ENCODE measurements at regions not wholly inside any gene's neighbourhood (a gene's known extent, or its start where the extent isn't known, plus 50 kb on each side); places are given as distances from the start of the nearest gene placed in this dataset.

GRCh38 chr2:33681364-33681757, 82.3 kb upstream of the FAM98A start:
- H3K4me3 Mint-ChIP-seq = no peak overlapping the region
- no peak for ATAC-seq (ENCODE audit: poor library complexity)
- no peak for TF ChIP-seq CTCF (IDR thresholded peaks at IDR 0.05)
- H3K9me3 ChIP-seq (ENCODE audit: control insufficient read depth in 1 of 2, insufficient read depth in 1 of 2, low read length in 2 of 2) = peaks cover 0 to 6% of the 10 kb centered on the region in 2 experiments
- peaks cover 26% of the 10 kb centered on the region for H3K27me3 Mint-ChIP-seq
- no peaks in the 10 kb centered on the region for H3K27me3 ChIP-seq (ENCODE audit: control insufficient read depth in 1 of 2, insufficient read depth in 2 of 2, low read length in 2 of 2)
- no peaks in the 10 kb centered on the region for H3K4me1 Mint-ChIP-seq (ENCODE audit: low read depth)
- no peaks in the 10 kb centered on the region for H3K4me1 ChIP-seq (ENCODE audit: insufficient read depth, low read length)
- no peaks in the 10 kb centered on the region for H3K36me3 Mint-ChIP-seq (ENCODE audit: low read depth)
- CTCF ChIA-PET = interaction anchor here (0.6 kb wide), 1 partner anchor 15 kb away, joined by 3 read pairs; no protein-coding TSS in a partner anchor
- peaks cover 8% of the 10 kb centered on the region for H3K9me3 Mint-ChIP-seq
- POLR2A ChIA-PET = no interaction called here
- intact Hi-C loops (cut with DNase I, micrococcal nuclease) = loop anchor here in 1 of 2 experiments (5.0 kb wide), 1 partner anchor 559 kb away; no protein-coding TSS in a partner anchor
- H3K36me3 ChIP-seq (ENCODE audit: insufficient read depth, low read length) = no peaks in the 10 kb centered on the region
- no peak for DNase-seq
- no peak overlapping the region for H3K27ac Mint-ChIP-seq
- no peak overlapping the region for H3K27ac ChIP-seq (ENCODE audit: low read depth in 1 of 2, low read length in 2 of 2)
- H3K4me3 ChIP-seq (ENCODE audit: low read length) = no peak overlapping the region

GRCh38 chr2:33680644-33681363, 81.7 kb upstream of the FAM98A start:
- ATAC-seq (ENCODE audit: poor library complexity) (no peak), DNase-seq (no peak)
- peaks cover 0 to 6% of the 10 kb centered on the region in 2 experiments for H3K9me3 ChIP-seq (ENCODE audit: control insufficient read depth in 1 of 2, insufficient read depth in 1 of 2, low read length in 2 of 2)
- Mint-ChIP-seq H3K36me3 (ENCODE audit: low read depth) (no peaks in the 10 kb centered on the region), H3K4me1 (ENCODE audit: low read depth) (no peaks in the 10 kb centered on the region), H3K27me3 (peaks cover 26% of the 10 kb centered on the region), H3K9me3 (peaks cover 8% of the 10 kb centered on the region), H3K4me3 (no peak overlapping the region), H3K27ac (no peak overlapping the region)
- H3K4me1 ChIP-seq (ENCODE audit: insufficient read depth, low read length) = no peaks in the 10 kb centered on the region
- no peaks in the 10 kb centered on the region for H3K27me3 ChIP-seq (ENCODE audit: control insufficient read depth in 1 of 2, insufficient read depth in 2 of 2, low read length in 2 of 2)
- H3K27ac ChIP-seq (ENCODE audit: low read depth in 1 of 2, low read length in 2 of 2) = no peak overlapping the region
- CTCF ChIA-PET = no interaction called here
- intact Hi-C loops (cut with DNase I, micrococcal nuclease) = loop anchor here in 1 of 2 experiments (5.0 kb wide), 1 partner anchor 559 kb away; no protein-coding TSS in a partner anchor
- no peak for TF ChIP-seq CTCF (IDR thresholded peaks at IDR 0.05)
- POLR2A ChIA-PET = no interaction called here
- H3K4me3 ChIP-seq (ENCODE audit: low read length) = no peak overlapping the region
- no peaks in the 10 kb centered on the region for H3K36me3 ChIP-seq (ENCODE audit: insufficient read depth, low read length)

GRCh38 chr2:33678436-33678835, 79.3 kb upstream of the FAM98A start:
- intact Hi-C loops (cut with DNase I, micrococcal nuclease) = no loop called here

More at GRCh38 chr2:33678436-33678835, 79.3 kb upstream of the FAM98A start:
- TF ChIP-seq CTCF (IDR thresholded peaks at IDR 0.05) = no peak
- H3K27ac ChIP-seq (ENCODE audit: low read depth in 1 of 2, low read length in 2 of 2) = no peak overlapping the region
- ATAC-seq (ENCODE audit: poor library complexity) (no peak), DNase-seq (no peak)
- H3K9me3 ChIP-seq (ENCODE audit: control insufficient read depth in 1 of 2, insufficient read depth in 1 of 2, low read length in 2 of 2) = peaks cover 0 to 4% of the 10 kb centered on the region in 2 experiments
- H3K4me1 ChIP-seq (ENCODE audit: insufficient read depth, low read length) = no peaks in the 10 kb centered on the region
- no peaks in the 10 kb centered on the region for H3K27me3 ChIP-seq (ENCODE audit: control insufficient read depth in 1 of 2, insufficient read depth in 2 of 2, low read length in 2 of 2)
- CTCF ChIA-PET = no interaction called here
- Mint-ChIP-seq H3K36me3 (ENCODE audit: low read depth) (no peaks in the 10 kb centered on the region), H3K4me1 (ENCODE audit: low read depth) (no peaks in the 10 kb centered on the region), H3K4me3 (no peak overlapping the region), H3K27me3 (peaks cover 16% of the 10 kb centered on the region), H3K9me3 (no peaks in the 10 kb centered on the region), H3K27ac (no peak overlapping the region)
- POLR2A ChIA-PET = no interaction called here
- no peaks in the 10 kb centered on the region for H3K36me3 ChIP-seq (ENCODE audit: insufficient read depth, low read length)
- H3K4me3 ChIP-seq (ENCODE audit: low read length) = no peak overlapping the region

Measured in CD4-positive, alpha-beta T cell (primary cell).